HCT116 (cell line): ENCODE measurements at regions not wholly inside any gene's neighbourhood (a gene's known extent, or its start where the extent isn't known, plus 50 kb on each side); places are given as distances from the start of the nearest gene placed in this dataset.
"Not testable (repeated sequence)": the region's sequence is repeated elsewhere in the genome, so short reads cannot be mapped to it uniquely, and the experiment has no call there.

Experiments used
- ATAC-seq: fragments of 200-7000 bp; cut with Tn5 transposase; 2 replicates; pipeline ENCODE4 v1.9.1; 2020; ENCODE audit warnings: mild to moderate bottlenecking, moderate library complexity
- BruUV-seq: library from RNA; stranded (reverse); fragments of 400-500 nt; replicated peaks from 2 replicates; lab custom pipeline; 2021; lab: Mats Ljungman, UMichigan
- CTCF ChIA-PET: fragments of 300-600 bp; sonication (Branson Sonifier 250); formaldehyde crosslinking; loops from one replicate; lab custom pipeline; 2021; ENCODE audit warnings: antibody characterized with exemption; lab: Charles Lee
- POLR2A ChIA-PET: fragments of 300-600, 350-600 bp; sonication (Branson Sonifier 250); formaldehyde crosslinking; loops from one replicate; lab custom pipeline; 2021; ENCODE audit warnings: antibody characterized with exemption; lab: Charles Lee
- RAD21 ChIA-PET, 2 experiments: fragments of 300-600 bp; sonication (Branson Sonifier 250); formaldehyde crosslinking; loops; one replicate each; lab custom pipeline; 2023; ENCODE audit warnings: low total read pairs in 2 of 2; ENCODE audit not compliant: uncharacterized antibody in 2 of 2, unreplicated experiment in 2 of 2, low non-redundant PET in 1 of 2; lab: Charles Lee
- DNase-seq: peaks from one replicate; pipeline ENCODE4 v3.0.0-alpha.2; 2010; ENCODE audit warnings: low read depth, low spot score
- H2AFZ ChIP-seq: fragments of 200-600 bp; shearing (Covaris generic), sonication (generic); 2 replicates; pipeline ENCODE4 v1.6.1; 2017; ENCODE audit warnings: low read depth, mixed run types, mixed read lengths, antibody characterized with exemption, low read length; ENCODE audit not compliant: poor library complexity, severe bottlenecking
- H3K27ac ChIP-seq: 2 replicates; pipeline ENCODE4 v1.5.1; 2012; ENCODE audit warnings: low read depth, low read length
- H3K27me3 ChIP-seq: fragments of 200-600 bp; sonication (generic); 2 replicates; pipeline ENCODE4 v1.6.1; 2016; ENCODE audit warnings: mixed run types, low read length, mixed read lengths; ENCODE audit not compliant: insufficient read depth
- H3K36me3 ChIP-seq, 2 experiments: fragments of 200-500 bp in 1 of 2; fragments of 200-600 bp in 1 of 2; sonication (Bioruptor generic) in 1 of 2; sonication (generic) in 1 of 2; 2 replicates each; pipeline versions ENCODE4 v1.5.1 to v1.6.1; 2014 to 2016; ENCODE audit warnings: low read length in 2 of 2, inconsistent platforms in 1 of 2, mixed read lengths in 1 of 2, mixed run types in 1 of 2; ENCODE audit not compliant: insufficient read depth in 2 of 2, control insufficient read depth in 1 of 2
- H3K4me1 ChIP-seq, 2 experiments: fragments of 200-600 bp in 1 of 2; sonication (generic) in 1 of 2; 2 replicates each; pipeline versions ENCODE4 v1.5.1 to v1.6.1; 2012 to 2017; ENCODE audit warnings: low read length in 2 of 2, inconsistent platforms in 1 of 2, mild to moderate bottlenecking in 1 of 2, mixed read lengths in 1 of 2, mixed run types in 1 of 2, moderate library complexity in 1 of 2; ENCODE audit not compliant: insufficient read depth in 2 of 2, control insufficient read depth in 1 of 2
- H3K4me2 ChIP-seq: fragments of 200-600 bp; sonication (generic); 2 replicates; pipeline ENCODE4 v1.6.1; 2017; ENCODE audit warnings: mixed run types, low read length, mixed read lengths
- H3K4me3 ChIP-seq, 2 experiments: fragments of 200-600 bp in 1 of 2; sonication (generic) in 1 of 2; replicated peaks in 1 of 2; 2 replicates each; pipeline ENCODE4 v1.5.1; 2011 to 2016; ENCODE audit warnings: low read length in 2 of 2, control low read depth in 1 of 2, low read depth in 1 of 2, mild to moderate bottlenecking in 1 of 2, mixed read lengths in 1 of 2, mixed run types in 1 of 2
- H3K79me2 ChIP-seq: fragments of 200-600 bp; sonication (generic); 2 replicates; pipeline ENCODE4 v1.6.1; 2017; ENCODE audit warnings: mild to moderate bottlenecking, mixed run types, low read length, moderate library complexity, mixed read lengths; ENCODE audit not compliant: insufficient read depth
- H3K9ac ChIP-seq: fragments of 200-600 bp; sonication (generic); 2 replicates; pipeline ENCODE4 v1.6.1; 2016; ENCODE audit warnings: low read length, mixed read lengths
- H3K9me2 ChIP-seq: fragments of 200-600 bp; sonication (generic), shearing (Covaris generic); 2 replicates; pipeline ENCODE4 v1.6.1; 2017; ENCODE audit warnings: mixed run types, mild to moderate bottlenecking, moderate library complexity; ENCODE audit not compliant: insufficient read depth
- H3K9me3 ChIP-seq, 2 experiments: fragments of 200-500 bp in 1 of 2; fragments of 200-600 bp in 1 of 2; sonication (Bioruptor generic) in 1 of 2; sonication (generic) in 1 of 2; 2 replicates each; pipeline ENCODE4 v1.6.1; 2014 to 2017; ENCODE audit warnings: low read length in 2 of 2, mixed read lengths in 2 of 2, inconsistent platforms in 1 of 2, low read depth in 1 of 2, mild to moderate bottlenecking in 1 of 2, mixed run types in 1 of 2, moderate library complexity in 1 of 2; ENCODE audit not compliant: control insufficient read depth in 1 of 2, insufficient read depth in 1 of 2
- H4K20me1 ChIP-seq: fragments of 200-600 bp; sonication (generic), shearing (Covaris generic); 2 replicates; pipeline ENCODE4 v1.6.1; 2017; ENCODE audit warnings: mixed run types, mild to moderate bottlenecking, moderate library complexity; ENCODE audit not compliant: insufficient read depth
- ATF3 ChIP-seq: IDR thresholded peaks from 2 replicates; pipeline ENCODE4 v1.6.1; 2012
- CEBPB ChIP-seq: IDR thresholded peaks from 2 replicates; pipeline ENCODE4 v1.6.1; 2012; ENCODE audit warnings: low read depth
- CTCF ChIP-seq, 3 experiments: fragments of 200-600 bp in 1 of 3; sonication (generic) in 1 of 3; IDR thresholded peaks in 2 of 3; conservative IDR thresholded peaks in 1 of 3; 2 replicates each; pipeline ENCODE4 v1.5.1; 2012 to 2017; ENCODE audit warnings: low read depth in 2 of 3, low read length in 2 of 3, antibody characterized with exemption in 1 of 3, borderline replicate concordance in 1 of 3, control low read depth in 1 of 3, mild to moderate bottlenecking in 1 of 3, mixed read lengths in 1 of 3, mixed run types in 1 of 3, moderate library complexity in 1 of 3; ENCODE audit not compliant: insufficient read depth in 1 of 3
- EGR1 ChIP-seq: IDR thresholded peaks from 2 replicates; pipeline ENCODE4 v1.6.1; 2012; ENCODE audit warnings: low read depth
- ELF1 ChIP-seq: IDR thresholded peaks from 2 replicates; pipeline ENCODE4 v1.6.1; 2012; ENCODE audit warnings: low read depth, borderline replicate concordance
- EZH2phosphoT487 ChIP-seq: fragments of 200-600 bp; IDR thresholded peaks from 2 replicates; pipeline ENCODE4 v1.6.1; 2018; ENCODE audit warnings: antibody characterized with exemption, borderline replicate concordance
- FOSL1 ChIP-seq: IDR thresholded peaks from 2 replicates; pipeline ENCODE4 v1.6.1; 2012; ENCODE audit warnings: low read depth
- POLR2A ChIP-seq: IDR thresholded peaks from 2 replicates; pipeline ENCODE4 v1.7.0; 2011; ENCODE audit warnings: borderline replicate concordance; ENCODE audit not compliant: insufficient read depth, insufficient read length; ENCODE audit errors: extremely low read depth
- POLR2AphosphoS5 ChIP-seq: IDR thresholded peaks from 2 replicates; pipeline ENCODE4 v1.6.1; 2011; ENCODE audit warnings: mild to moderate bottlenecking, low read depth, low read length, moderate library complexity
- RAD21 ChIP-seq: IDR thresholded peaks from 2 replicates; pipeline ENCODE4 v1.6.1; 2012; ENCODE audit warnings: low read depth, mild to moderate bottlenecking
- SIN3A ChIP-seq: IDR thresholded peaks from 2 replicates; pipeline ENCODE4 v1.6.1; 2012; ENCODE audit warnings: low read depth
- SP1 ChIP-seq: IDR thresholded peaks from 2 replicates; pipeline ENCODE4 v1.6.1; 2012; ENCODE audit warnings: low read depth
- SRF ChIP-seq: IDR thresholded peaks from 2 replicates; pipeline ENCODE4 v1.6.1; 2012; ENCODE audit warnings: low read depth
- ZBTB33 ChIP-seq: IDR thresholded peaks from 2 replicates; pipeline ENCODE4 v1.6.1; 2011; ENCODE audit warnings: mild to moderate bottlenecking, low read length, moderate library complexity; ENCODE audit not compliant: insufficient replicate concordance; ENCODE audit errors: extremely low read depth
- intact Hi-C: fragments of 100-400 bp; cut with micrococcal nuclease; formaldehyde crosslinking; loops from 2 replicates; pipeline ENCODE4 v1.10.0; 2022

GRCh38 chr12:48409938-48410337 is 59.2 kb upstream of the ZNF641 start:
- H3K79me2 ChIP-seq, H3K27ac ChIP-seq, DNase-seq, H3K4me3 ChIP-seq, RAD21 ChIA-PET, H3K9ac ChIP-seq, H3K4me1 ChIP-seq, intact Hi-C loops, BruUV-seq, H3K27me3 ChIP-seq, ATAC-seq, H3K4me2 ChIP-seq, H3K9me2 ChIP-seq, H4K20me1 ChIP-seq, H3K9me3 ChIP-seq, H2AFZ ChIP-seq, H3K36me3 ChIP-seq, POLR2A ChIA-PET, CTCF ChIA-PET: not testable (repeated sequence)

GRCh38 chr12:48413388-48413787 is 59.0 kb upstream of the ANP32D start:
- TF ChIP-seq SRF, result no peak
- TF ChIP-seq ELF1, result no peak
- TF ChIP-seq EZH2phosphoT487, result no peak
- TF ChIP-seq EGR1, result no peak
- TF ChIP-seq SIN3A, result no peak
- TF ChIP-seq POLR2AphosphoS5, result no peak
- TF ChIP-seq RAD21, result no peak
- no peak for TF ChIP-seq FOSL1
- no peak for TF ChIP-seq CTCF (IDR thresholded peaks at IDR 0.05 in 2 of 3, conservative IDR thresholded peaks at IDR 0.05 in 1 of 3; ENCODE audit: borderline replicate concordance in 1 of 3, insufficient read depth in 1 of 3, low read depth in 2 of 3, low read length in 2 of 3)
- no peak for TF ChIP-seq POLR2A
- TF ChIP-seq SP1, result no peak
- TF ChIP-seq ZBTB33, result no peak
- no peak for TF ChIP-seq ATF3
- TF ChIP-seq CEBPB, result no peak
- no peak overlapping the region for H3K4me3 ChIP-seq
- ChIA-PET POLR2A (no interaction called here), CTCF (no interaction called here), RAD21 (no interaction called here)
- no peak overlapping the region for H2AFZ ChIP-seq
- H3K4me1 ChIP-seq, result peaks cover 0 to 4% of the 10 kb centered on the region in 2 experiments; a peak in 1 of 4 replicates
- intact Hi-C loops, result no loop called here
- H3K9me3 ChIP-seq, result no peaks in the 10 kb centered on the region
- H3K36me3 ChIP-seq, result no peaks in the 10 kb centered on the region
- BruUV-seq, result no TSS peak
- no peak overlapping the region for H3K4me2 ChIP-seq
- no peaks in the 10 kb centered on the region for H3K9me2 ChIP-seq
- ATAC-seq, result no peak
- no peaks in the 10 kb centered on the region for H4K20me1 ChIP-seq
- H3K79me2 ChIP-seq, result no peaks in the 10 kb centered on the region
- no peak for DNase-seq
- H3K27ac ChIP-seq, result no peak overlapping the region
- no peak overlapping the region for H3K9ac ChIP-seq
- H3K27me3 ChIP-seq, result no peaks in the 10 kb centered on the region
